Endothelial cell (in vitro differentiated cells): ENCODE measurements at regions not wholly inside any gene's neighbourhood (a gene's known extent, or its start where the extent isn't known, plus 50 kb on each side); places are given as distances from the start of the nearest gene placed in this dataset.

ENCODE experiments used
- DNase-seq: peaks from one replicate; pipeline ENCODE4 v3.0.0; 2021; ENCODE audit warnings: low spot score
- H3K27ac Mint-ChIP-seq: one replicate; pipeline ENCODE4 v1.8.0; 2021; ENCODE audit warnings: mixed read lengths, inconsistent platforms; ENCODE audit not compliant: unreplicated experiment
- H3K27me3 Mint-ChIP-seq: one replicate; pipeline ENCODE4 v1.8.0; 2021; ENCODE audit warnings: mild to moderate bottlenecking, moderate library complexity, mixed read lengths, inconsistent platforms; ENCODE audit not compliant: unreplicated experiment
- H3K36me3 Mint-ChIP-seq: one replicate; pipeline ENCODE4 v1.8.0; 2021; ENCODE audit warnings: mild to moderate bottlenecking, low read depth, mixed read lengths, inconsistent platforms; ENCODE audit not compliant: unreplicated experiment
- H3K4me1 Mint-ChIP-seq: one replicate; pipeline ENCODE4 v1.8.0; 2021; ENCODE audit warnings: mild to moderate bottlenecking, mixed read lengths, inconsistent platforms; ENCODE audit not compliant: unreplicated experiment
- H3K4me3 Mint-ChIP-seq: one replicate; pipeline ENCODE4 v1.8.0; 2021; ENCODE audit warnings: mild to moderate bottlenecking, mixed read lengths, inconsistent platforms; ENCODE audit not compliant: unreplicated experiment
- H3K9me3 Mint-ChIP-seq: one replicate; pipeline ENCODE4 v1.8.0; 2021; ENCODE audit warnings: mixed read lengths, inconsistent platforms; ENCODE audit not compliant: unreplicated experiment
- TF ChIP-seq, protein P1 (sequence below): fragments of 200-600 bp; sonication (generic); IDR thresholded peaks from one replicate; pipeline ENCODE4 v1.5.0; 2021; ENCODE audit warnings: antibody characterized with exemption; ENCODE audit not compliant: unreplicated experiment

- TF ChIP-seq, protein P1, sequence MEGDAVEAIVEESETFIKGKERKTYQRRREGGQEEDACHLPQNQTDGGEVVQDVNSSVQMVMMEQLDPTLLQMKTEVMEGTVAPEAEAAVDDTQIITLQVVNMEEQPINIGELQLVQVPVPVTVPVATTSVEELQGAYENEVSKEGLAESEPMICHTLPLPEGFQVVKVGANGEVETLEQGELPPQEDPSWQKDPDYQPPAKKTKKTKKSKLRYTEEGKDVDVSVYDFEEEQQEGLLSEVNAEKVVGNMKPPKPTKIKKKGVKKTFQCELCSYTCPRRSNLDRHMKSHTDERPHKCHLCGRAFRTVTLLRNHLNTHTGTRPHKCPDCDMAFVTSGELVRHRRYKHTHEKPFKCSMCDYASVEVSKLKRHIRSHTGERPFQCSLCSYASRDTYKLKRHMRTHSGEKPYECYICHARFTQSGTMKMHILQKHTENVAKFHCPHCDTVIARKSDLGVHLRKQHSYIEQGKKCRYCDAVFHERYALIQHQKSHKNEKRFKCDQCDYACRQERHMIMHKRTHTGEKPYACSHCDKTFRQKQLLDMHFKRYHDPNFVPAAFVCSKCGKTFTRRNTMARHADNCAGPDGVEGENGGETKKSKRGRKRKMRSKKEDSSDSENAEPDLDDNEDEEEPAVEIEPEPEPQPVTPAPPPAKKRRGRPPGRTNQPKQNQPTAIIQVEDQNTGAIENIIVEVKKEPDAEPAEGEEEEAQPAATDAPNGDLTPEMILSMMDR: no peak
- DNase-seq: no peak
- Mint-ChIP-seq H3K4me1 (peaks cover 8% of the 10 kb centered on the region), H3K27ac (no peak overlapping the region), H3K27me3 (peaks cover 5% of the 10 kb centered on the region), H3K9me3 (no peaks in the 10 kb centered on the region), H3K36me3 (peaks cover 3% of the 10 kb centered on the region), H3K4me3 (no peak overlapping the region)
Observed at GRCh38 chr2:120935339-120936313, 200.0 kb downstream of the GLI2 start.

DNA sequence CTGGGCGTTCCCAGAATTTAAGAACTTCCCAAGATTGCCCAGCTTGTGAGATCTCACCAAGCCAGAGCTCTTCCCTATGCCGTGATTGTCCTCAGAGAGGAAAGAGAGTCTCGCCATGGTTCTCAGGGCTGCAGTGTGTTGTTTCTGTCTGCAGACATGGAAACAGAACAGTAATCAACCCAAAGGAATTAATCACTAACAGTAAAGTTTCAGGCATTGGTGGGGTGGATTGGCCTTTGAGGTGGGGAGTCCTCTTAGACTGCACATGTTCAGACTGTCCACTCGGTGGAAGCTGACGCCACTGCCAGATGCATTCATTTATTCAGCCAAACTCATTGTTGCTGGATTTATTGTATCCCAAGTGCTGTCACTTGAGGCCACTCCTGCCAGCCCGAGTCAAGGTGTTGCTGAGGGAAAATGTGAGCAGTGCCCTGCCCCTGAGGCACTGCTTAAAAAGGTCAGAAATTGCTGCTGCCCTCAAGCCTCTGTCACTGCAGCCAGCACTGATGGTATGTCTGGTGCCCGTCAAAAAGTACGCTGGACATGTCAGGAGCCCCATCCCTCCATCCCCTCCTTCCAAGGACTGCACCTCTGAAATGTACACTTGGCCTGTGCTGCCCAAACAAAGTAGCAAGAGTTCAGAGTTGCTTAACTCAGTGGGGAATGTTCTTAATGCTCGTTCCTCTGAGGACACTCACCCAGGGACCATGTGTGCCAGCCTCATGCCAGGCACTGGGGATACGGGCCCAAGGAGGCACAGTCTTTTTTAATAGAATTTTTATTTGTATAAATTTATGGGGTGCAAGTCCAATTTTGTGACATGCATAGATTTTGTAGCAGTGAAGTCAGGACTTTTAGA is 201.0 kb downstream of the GLI2 start:
- Mint-ChIP-seq H3K27me3 (peaks cover 5% of the 10 kb centered on the region), H3K4me1 (peaks cover 8% of the 10 kb centered on the region), H3K9me3 (no peaks in the 10 kb centered on the region), H3K4me3 (no peak overlapping the region), H3K27ac (no peak overlapping the region), H3K36me3 (peaks cover 3% of the 10 kb centered on the region)
- DNase-seq: no peak
- TF ChIP-seq, protein P1: no peak

- H3K4me1 Mint-ChIP-seq: peaks cover 4% of the 10 kb centered on the region
- peaks cover 3% of the 10 kb centered on the region for H3K27me3 Mint-ChIP-seq
- H3K27ac Mint-ChIP-seq: no peak overlapping the region
- H3K4me3 Mint-ChIP-seq: no peak overlapping the region
- H3K9me3 Mint-ChIP-seq: no peaks in the 10 kb centered on the region
- DNase-seq: no peak
- peaks cover 3% of the 10 kb centered on the region for H3K36me3 Mint-ChIP-seq
- TF ChIP-seq, protein P1: no peak
Observed at GRCh38 chr2:120937686-120938044, 202.0 kb downstream of the GLI2 start.

GRCh38 chr2:120938045-120938771 is 202.5 kb downstream of the GLI2 start:
- H3K4me1 Mint-ChIP-seq: peaks cover 2% of the 10 kb centered on the region
- H3K27me3 Mint-ChIP-seq: peaks cover 3% of the 10 kb centered on the region
- H3K27ac Mint-ChIP-seq: no peak overlapping the region
- no peak for DNase-seq
- H3K36me3 Mint-ChIP-seq: peaks cover 4% of the 10 kb centered on the region
- H3K4me3 Mint-ChIP-seq: no peak overlapping the region
- H3K9me3 Mint-ChIP-seq: no peaks in the 10 kb centered on the region
- TF ChIP-seq, protein P1: no peak
